ENCODE measurements at regions not wholly inside any gene's neighbourhood (a gene's known extent, or its start where the extent isn't known, plus 50 kb on each side); places are given as distances from the start of the nearest gene placed in this dataset.
A peak's percentile ranks its signal among the peaks of the same experiment; 100 is the strongest.

- Histone ChIP-seq H3F3A (ENCODE audit: insufficient read depth, low read length, poor library complexity, severe bottlenecking) (no peaks in the 10 kb centered on the region), H3K9me2 (ENCODE audit: insufficient read depth, low read length) (no peaks in the 10 kb centered on the region)
These were observed 581.9 kb downstream of the BUD13 start for GRCh38 chr11:116190861-116191260.

GRCh38 chr11:116189408-116190170, 583.2 kb downstream of the BUD13 start:
- no peak overlapping the region for H2AFZ ChIP-seq (ENCODE audit: low read depth, low read length)
- no peaks in the 10 kb centered on the region for H3K79me2 ChIP-seq (replicated peaks; ENCODE audit: insufficient read depth, low read length)
- no peak overlapping the region for H3K4me3 ChIP-seq (ENCODE audit: low read length)
- no peaks in the 10 kb centered on the region for H3K36me3 ChIP-seq (ENCODE audit: insufficient read depth, low read length)
- no peaks in the 10 kb centered on the region for H3F3A ChIP-seq (ENCODE audit: insufficient read depth, low read length, poor library complexity, severe bottlenecking)
- no peak overlapping the region for H3K4me2 ChIP-seq (ENCODE audit: low read length)
- H3K9me3 ChIP-seq (ENCODE audit: low read length) = no peaks in the 10 kb centered on the region
- peak overlapping the region; percentile 45 for H3K27ac ChIP-seq (ENCODE audit: low read length)
- H4K20me1 ChIP-seq (ENCODE audit: insufficient read depth) = no peaks in the 10 kb centered on the region
- no peak overlapping the region for H3K9ac ChIP-seq (ENCODE audit: low read length)
- no peaks in the 10 kb centered on the region for H3K9me2 ChIP-seq (ENCODE audit: insufficient read depth, low read length)
- no peaks in the 10 kb centered on the region for H3K27me3 ChIP-seq (ENCODE audit: insufficient read depth, low read depth, low read length)
- TF ChIP-seq, protein P1, sequence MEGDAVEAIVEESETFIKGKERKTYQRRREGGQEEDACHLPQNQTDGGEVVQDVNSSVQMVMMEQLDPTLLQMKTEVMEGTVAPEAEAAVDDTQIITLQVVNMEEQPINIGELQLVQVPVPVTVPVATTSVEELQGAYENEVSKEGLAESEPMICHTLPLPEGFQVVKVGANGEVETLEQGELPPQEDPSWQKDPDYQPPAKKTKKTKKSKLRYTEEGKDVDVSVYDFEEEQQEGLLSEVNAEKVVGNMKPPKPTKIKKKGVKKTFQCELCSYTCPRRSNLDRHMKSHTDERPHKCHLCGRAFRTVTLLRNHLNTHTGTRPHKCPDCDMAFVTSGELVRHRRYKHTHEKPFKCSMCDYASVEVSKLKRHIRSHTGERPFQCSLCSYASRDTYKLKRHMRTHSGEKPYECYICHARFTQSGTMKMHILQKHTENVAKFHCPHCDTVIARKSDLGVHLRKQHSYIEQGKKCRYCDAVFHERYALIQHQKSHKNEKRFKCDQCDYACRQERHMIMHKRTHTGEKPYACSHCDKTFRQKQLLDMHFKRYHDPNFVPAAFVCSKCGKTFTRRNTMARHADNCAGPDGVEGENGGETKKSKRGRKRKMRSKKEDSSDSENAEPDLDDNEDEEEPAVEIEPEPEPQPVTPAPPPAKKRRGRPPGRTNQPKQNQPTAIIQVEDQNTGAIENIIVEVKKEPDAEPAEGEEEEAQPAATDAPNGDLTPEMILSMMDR (IDR thresholded peaks at IDR 0.05; ENCODE audit: poor library complexity, severe bottlenecking) = no peak
- TF ChIP-seq RAD21 (conservative IDR thresholded peaks at IDR 0.05) (no peak), POLR2AphosphoS5 (IDR thresholded peaks at IDR 0.05) (no peak), REST (IDR thresholded peaks at IDR 0.05; ENCODE audit: borderline replicate concordance) (no peak), EP300 (conservative IDR thresholded peaks at IDR 0.05; ENCODE audit: poor library complexity, severe bottlenecking) (no peak), MXI1 (conservative IDR thresholded peaks at IDR 0.05; ENCODE audit: poor library complexity, severe bottlenecking) (no peak)

More at GRCh38 chr11:116190861-116191260, 581.9 kb downstream of the BUD13 start:
- Histone ChIP-seq H3K9ac (ENCODE audit: low read length) (no peak overlapping the region), H3K27me3 (ENCODE audit: insufficient read depth, low read depth, low read length) (no peaks in the 10 kb centered on the region), H3K4me3 (ENCODE audit: low read length) (no peak overlapping the region), H3K9me3 (ENCODE audit: low read length) (no peaks in the 10 kb centered on the region), H3K36me3 (ENCODE audit: insufficient read depth, low read length) (no peaks in the 10 kb centered on the region), H3K79me2 (replicated peaks; ENCODE audit: insufficient read depth, low read length) (no peaks in the 10 kb centered on the region), H2AFZ (ENCODE audit: low read depth, low read length) (no peak overlapping the region), H3K27ac (ENCODE audit: low read length) (no peak overlapping the region), H4K20me1 (ENCODE audit: insufficient read depth) (no peaks in the 10 kb centered on the region), H3K4me2 (ENCODE audit: low read length) (no peak overlapping the region)
- TF ChIP-seq SMC3 (conservative IDR thresholded peaks at IDR 0.05; ENCODE audit: poor library complexity) (no peak), RAD21 (conservative IDR thresholded peaks at IDR 0.05) (no peak), REST (IDR thresholded peaks at IDR 0.05; ENCODE audit: borderline replicate concordance) (no peak), EZH2 (IDR thresholded peaks at IDR 0.05; ENCODE audit: borderline replicate concordance, insufficient read depth, low read length, poor library complexity, severe bottlenecking) (no peak), TAF1 (IDR thresholded peaks at IDR 0.05; ENCODE audit: low read depth) (no peak), MXI1 (conservative IDR thresholded peaks at IDR 0.05; ENCODE audit: poor library complexity, severe bottlenecking) (no peak), EP300 (conservative IDR thresholded peaks at IDR 0.05; ENCODE audit: poor library complexity, severe bottlenecking) (no peak), POLR2AphosphoS5 (IDR thresholded peaks at IDR 0.05) (no peak)
- TF ChIP-seq, protein P1 (IDR thresholded peaks at IDR 0.05; ENCODE audit: poor library complexity, severe bottlenecking) = no peak

All from neural cell (in vitro differentiated cells).